ENCODE measurements at regions not wholly inside any gene's neighbourhood (a gene's known extent, or its start where the extent isn't known, plus 50 kb on each side); places are given as distances from the start of the nearest gene placed in this dataset.

DNA sequence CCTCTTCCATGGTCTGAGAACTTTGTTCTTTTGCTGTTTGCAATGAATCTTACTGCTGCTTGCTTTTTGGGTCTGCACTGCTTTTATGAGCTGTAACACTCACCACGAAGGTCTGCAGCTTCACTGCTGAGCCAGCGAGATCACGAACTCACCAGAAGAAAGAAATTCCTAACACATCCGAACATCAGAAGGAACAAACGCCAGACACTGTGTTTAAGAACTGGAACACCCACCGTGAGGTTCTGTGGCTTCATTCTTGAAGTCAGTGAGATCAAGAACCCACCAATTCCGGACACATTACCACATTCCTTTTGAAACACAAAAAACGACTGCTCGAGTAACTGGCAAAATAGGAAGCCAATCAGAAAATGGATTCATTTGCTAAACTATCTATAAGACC is 471.8 kb downstream of the TFAP2A start:
- TF ChIP-seq POLR2AphosphoS5 (IDR thresholded peaks at IDR 0.05; ENCODE audit: low read depth, low read length) = no peak
- TF ChIP-seq, protein P1, sequence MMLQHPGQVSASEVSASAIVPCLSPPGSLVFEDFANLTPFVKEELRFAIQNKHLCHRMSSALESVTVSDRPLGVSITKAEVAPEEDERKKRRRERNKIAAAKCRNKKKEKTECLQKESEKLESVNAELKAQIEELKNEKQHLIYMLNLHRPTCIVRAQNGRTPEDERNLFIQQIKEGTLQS (IDR thresholded peaks at IDR 0.05) = no peak
- TF ChIP-seq, protein P2, sequence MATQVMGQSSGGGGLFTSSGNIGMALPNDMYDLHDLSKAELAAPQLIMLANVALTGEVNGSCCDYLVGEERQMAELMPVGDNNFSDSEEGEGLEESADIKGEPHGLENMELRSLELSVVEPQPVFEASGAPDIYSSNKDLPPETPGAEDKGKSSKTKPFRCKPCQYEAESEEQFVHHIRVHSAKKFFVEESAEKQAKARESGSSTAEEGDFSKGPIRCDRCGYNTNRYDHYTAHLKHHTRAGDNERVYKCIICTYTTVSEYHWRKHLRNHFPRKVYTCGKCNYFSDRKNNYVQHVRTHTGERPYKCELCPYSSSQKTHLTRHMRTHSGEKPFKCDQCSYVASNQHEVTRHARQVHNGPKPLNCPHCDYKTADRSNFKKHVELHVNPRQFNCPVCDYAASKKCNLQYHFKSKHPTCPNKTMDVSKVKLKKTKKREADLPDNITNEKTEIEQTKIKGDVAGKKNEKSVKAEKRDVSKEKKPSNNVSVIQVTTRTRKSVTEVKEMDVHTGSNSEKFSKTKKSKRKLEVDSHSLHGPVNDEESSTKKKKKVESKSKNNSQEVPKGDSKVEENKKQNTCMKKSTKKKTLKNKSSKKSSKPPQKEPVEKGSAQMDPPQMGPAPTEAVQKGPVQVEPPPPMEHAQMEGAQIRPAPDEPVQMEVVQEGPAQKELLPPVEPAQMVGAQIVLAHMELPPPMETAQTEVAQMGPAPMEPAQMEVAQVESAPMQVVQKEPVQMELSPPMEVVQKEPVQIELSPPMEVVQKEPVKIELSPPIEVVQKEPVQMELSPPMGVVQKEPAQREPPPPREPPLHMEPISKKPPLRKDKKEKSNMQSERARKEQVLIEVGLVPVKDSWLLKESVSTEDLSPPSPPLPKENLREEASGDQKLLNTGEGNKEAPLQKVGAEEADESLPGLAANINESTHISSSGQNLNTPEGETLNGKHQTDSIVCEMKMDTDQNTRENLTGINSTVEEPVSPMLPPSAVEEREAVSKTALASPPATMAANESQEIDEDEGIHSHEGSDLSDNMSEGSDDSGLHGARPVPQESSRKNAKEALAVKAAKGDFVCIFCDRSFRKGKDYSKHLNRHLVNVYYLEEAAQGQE (IDR thresholded peaks at IDR 0.05; ENCODE audit: low read depth) = no peak
- no peak for TF ChIP-seq CEBPB (IDR thresholded peaks at IDR 0.05; ENCODE audit: low read depth)
- TF ChIP-seq EZH2phosphoT487 (IDR thresholded peaks at IDR 0.05; ENCODE audit: borderline replicate concordance) = no peak
